Neural cell (in vitro differentiated cells): ENCODE measurements at regions not wholly inside any gene's neighbourhood (a gene's known extent, or its start where the extent isn't known, plus 50 kb on each side); places are given as distances from the start of the nearest gene placed in this dataset.

Source experiments
- H2AFZ ChIP-seq: fragments of 200-600, 300-800 bp; sonication (generic), shearing (Covaris generic); 2 replicates; pipeline ENCODE4 v1.6.0; 2014; ENCODE audit warnings: low read depth, mild to moderate bottlenecking, antibody characterized with exemption, low read length, moderate library complexity
- H3F3A ChIP-seq: fragments of 200-600 bp; shearing (Covaris generic); 2 replicates; pipeline ENCODE4 v1.6.1; 2016; ENCODE audit warnings: mild to moderate bottlenecking, moderate library complexity, mixed read lengths, antibody characterized with exemption, low read length; ENCODE audit not compliant: insufficient read depth, poor library complexity, severe bottlenecking
- H3K27ac ChIP-seq: fragments of 200-600, 300-800 bp; sonication (generic), shearing (Covaris generic); 2 replicates; pipeline ENCODE4 v1.5.1; 2014; ENCODE audit warnings: mild to moderate bottlenecking, low read length, moderate library complexity
- H3K27me3 ChIP-seq: fragments of 300-800, 200-600 bp; sonication (generic), shearing (Covaris generic); 2 replicates; pipeline ENCODE4 v1.6.0; 2014; ENCODE audit warnings: mild to moderate bottlenecking, low read depth, low read length, moderate library complexity; ENCODE audit not compliant: insufficient read depth
- H3K36me3 ChIP-seq: fragments of 300-800, 200-600 bp; sonication (generic), shearing (Covaris generic); 2 replicates; pipeline ENCODE4 v1.5.1; 2014; ENCODE audit warnings: mild to moderate bottlenecking, antibody characterized with exemption, low read length, moderate library complexity; ENCODE audit not compliant: insufficient read depth
- H3K4me2 ChIP-seq: fragments of 300-800, 200-600 bp; sonication (generic), shearing (Covaris generic); 2 replicates; pipeline ENCODE4 v1.6.0; 2014; ENCODE audit warnings: mild to moderate bottlenecking, low read length
- H3K4me3 ChIP-seq: fragments of 300-800, 200-600 bp; sonication (generic), shearing (Covaris generic); 2 replicates; pipeline ENCODE4 v1.5.1; 2014; ENCODE audit warnings: mild to moderate bottlenecking, low read length, moderate library complexity
- H3K79me2 ChIP-seq: fragments of 200-600 bp; shearing (Covaris generic); replicated peaks from 2 replicates; pipeline ENCODE4 v1.6.0; 2014; ENCODE audit warnings: mild to moderate bottlenecking, low read length, moderate library complexity; ENCODE audit not compliant: insufficient read depth
- H3K9ac ChIP-seq: fragments of 300-800, 200-600 bp; sonication (generic), shearing (Covaris generic); 2 replicates; pipeline ENCODE4 v1.6.1; 2016; ENCODE audit warnings: mild to moderate bottlenecking, low read length, mixed read lengths
- H3K9me2 ChIP-seq: fragments of 200-600 bp; shearing (Covaris generic); 2 replicates; pipeline ENCODE4 v1.6.1; 2016; ENCODE audit warnings: mild to moderate bottlenecking, low read length, mixed read lengths; ENCODE audit not compliant: insufficient read depth
- H3K9me3 ChIP-seq: fragments of 200-600, 300-800 bp; sonication (generic), shearing (Covaris generic); 2 replicates; pipeline ENCODE4 v1.6.1; 2016; ENCODE audit warnings: mild to moderate bottlenecking, mixed run types, low read length, moderate library complexity, mixed read lengths
- H4K20me1 ChIP-seq: fragments of 200-600 bp; shearing (Covaris generic); 2 replicates; pipeline ENCODE4 v1.6.1; 2016; ENCODE audit warnings: mild to moderate bottlenecking, mixed run types; ENCODE audit not compliant: insufficient read depth
- CTCF ChIP-seq: fragments of 450-650 bp; IDR thresholded peaks from 2 replicates; pipeline ENCODE4 v1.5.1; 2014; ENCODE audit warnings: antibody characterized with exemption, mild to moderate bottlenecking, moderate library complexity; ENCODE audit not compliant: poor library complexity, severe bottlenecking
- EP300 ChIP-seq: fragments of 450-650 bp; conservative IDR thresholded peaks from 2 replicates; pipeline ENCODE4 v1.6.1; 2014; ENCODE audit warnings: antibody characterized with exemption, mild to moderate bottlenecking, moderate library complexity; ENCODE audit not compliant: poor library complexity, severe bottlenecking
- EZH2 ChIP-seq: fragments of 200-600, 300-800 bp; shearing (Covaris generic), sonication (generic); IDR thresholded peaks from 2 replicates; pipeline ENCODE4 v1.6.1; 2014; ENCODE audit warnings: antibody characterized with exemption, low read length, borderline replicate concordance, mild to moderate bottlenecking; ENCODE audit not compliant: insufficient read depth, poor library complexity, severe bottlenecking
- MXI1 ChIP-seq: fragments of 450-650 bp; conservative IDR thresholded peaks from 2 replicates; pipeline ENCODE4 v1.6.1; 2014; ENCODE audit warnings: antibody characterized with exemption, mild to moderate bottlenecking; ENCODE audit not compliant: poor library complexity, severe bottlenecking
- POLR2AphosphoS5 ChIP-seq: IDR thresholded peaks from 2 replicates; pipeline ENCODE4 v1.6.1; 2012
- RAD21 ChIP-seq: fragments of 450-650 bp; conservative IDR thresholded peaks from 2 replicates; pipeline ENCODE4 v1.6.1; 2014; ENCODE audit warnings: antibody characterized with exemption, mild to moderate bottlenecking, moderate library complexity
- SMC3 ChIP-seq: fragments of 450-650 bp; conservative IDR thresholded peaks from 2 replicates; pipeline ENCODE4 v1.6.1; 2014; ENCODE audit warnings: antibody characterized with exemption, mild to moderate bottlenecking, moderate library complexity; ENCODE audit not compliant: poor library complexity
- TAF1 ChIP-seq: IDR thresholded peaks from 2 replicates; pipeline ENCODE4 v1.6.1; 2012; ENCODE audit warnings: low read depth
- TF ChIP-seq, protein P1 (sequence below): IDR thresholded peaks from 2 replicates; pipeline ENCODE4 v1.6.1; 2012; ENCODE audit warnings: borderline replicate concordance

- peaks cover 24% of the 10 kb centered on the region for H3K9me3 ChIP-seq
- no peaks in the 10 kb centered on the region for H3F3A ChIP-seq
- no peak overlapping the region for H3K4me3 ChIP-seq
- H4K20me1 ChIP-seq = no peaks in the 10 kb centered on the region
- H3K4me2 ChIP-seq = no peak overlapping the region
- peaks cover 6% of the 10 kb centered on the region for H3K27me3 ChIP-seq
- H2AFZ ChIP-seq = no peak overlapping the region
- H3K36me3 ChIP-seq = no peaks in the 10 kb centered on the region
- H3K9ac ChIP-seq = no peak overlapping the region
- no peaks in the 10 kb centered on the region for H3K79me2 ChIP-seq
- no peaks in the 10 kb centered on the region for H3K9me2 ChIP-seq
- no peak overlapping the region for H3K27ac ChIP-seq
- TF ChIP-seq EP300 = no peak
- TF ChIP-seq, protein P1, sequence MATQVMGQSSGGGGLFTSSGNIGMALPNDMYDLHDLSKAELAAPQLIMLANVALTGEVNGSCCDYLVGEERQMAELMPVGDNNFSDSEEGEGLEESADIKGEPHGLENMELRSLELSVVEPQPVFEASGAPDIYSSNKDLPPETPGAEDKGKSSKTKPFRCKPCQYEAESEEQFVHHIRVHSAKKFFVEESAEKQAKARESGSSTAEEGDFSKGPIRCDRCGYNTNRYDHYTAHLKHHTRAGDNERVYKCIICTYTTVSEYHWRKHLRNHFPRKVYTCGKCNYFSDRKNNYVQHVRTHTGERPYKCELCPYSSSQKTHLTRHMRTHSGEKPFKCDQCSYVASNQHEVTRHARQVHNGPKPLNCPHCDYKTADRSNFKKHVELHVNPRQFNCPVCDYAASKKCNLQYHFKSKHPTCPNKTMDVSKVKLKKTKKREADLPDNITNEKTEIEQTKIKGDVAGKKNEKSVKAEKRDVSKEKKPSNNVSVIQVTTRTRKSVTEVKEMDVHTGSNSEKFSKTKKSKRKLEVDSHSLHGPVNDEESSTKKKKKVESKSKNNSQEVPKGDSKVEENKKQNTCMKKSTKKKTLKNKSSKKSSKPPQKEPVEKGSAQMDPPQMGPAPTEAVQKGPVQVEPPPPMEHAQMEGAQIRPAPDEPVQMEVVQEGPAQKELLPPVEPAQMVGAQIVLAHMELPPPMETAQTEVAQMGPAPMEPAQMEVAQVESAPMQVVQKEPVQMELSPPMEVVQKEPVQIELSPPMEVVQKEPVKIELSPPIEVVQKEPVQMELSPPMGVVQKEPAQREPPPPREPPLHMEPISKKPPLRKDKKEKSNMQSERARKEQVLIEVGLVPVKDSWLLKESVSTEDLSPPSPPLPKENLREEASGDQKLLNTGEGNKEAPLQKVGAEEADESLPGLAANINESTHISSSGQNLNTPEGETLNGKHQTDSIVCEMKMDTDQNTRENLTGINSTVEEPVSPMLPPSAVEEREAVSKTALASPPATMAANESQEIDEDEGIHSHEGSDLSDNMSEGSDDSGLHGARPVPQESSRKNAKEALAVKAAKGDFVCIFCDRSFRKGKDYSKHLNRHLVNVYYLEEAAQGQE = no peak
- no peak for TF ChIP-seq TAF1
- TF ChIP-seq EZH2 = no peak
- TF ChIP-seq CTCF = no peak
- no peak for TF ChIP-seq MXI1
- TF ChIP-seq RAD21 = no peak
- TF ChIP-seq POLR2AphosphoS5 = no peak
- TF ChIP-seq SMC3 = no peak
Measured at GRCh38 chr5:135199919-135200318, 165.9 kb upstream of the PITX1 start.

DNA sequence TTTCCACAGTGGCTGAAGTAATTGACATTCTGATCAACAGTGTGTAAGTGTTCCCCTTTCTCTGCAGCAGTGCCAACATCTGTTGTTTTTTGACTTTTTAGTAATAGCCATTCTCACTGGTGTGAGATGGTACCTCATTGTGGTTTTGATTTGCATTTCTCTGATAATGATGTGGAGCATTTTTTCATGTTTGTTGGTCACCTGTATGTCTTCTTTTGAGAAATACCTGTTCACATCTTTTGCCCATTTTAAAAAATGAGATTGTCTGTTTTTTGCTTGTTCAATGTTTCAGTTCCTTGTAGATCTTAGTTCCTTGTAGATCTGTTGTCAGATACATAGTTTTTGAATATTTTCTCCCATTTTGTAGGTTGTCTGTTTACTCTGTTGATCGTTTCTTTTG, 162.5 kb upstream of the PITX1 start:
- Histone ChIP-seq H3K9me3 (peaks cover 13% of the 10 kb centered on the region), H3K27me3 (peaks cover 26% of the 10 kb centered on the region), H3K27ac (no peak overlapping the region), H3K79me2 (no peaks in the 10 kb centered on the region), H2AFZ (no peak overlapping the region), H3K4me2 (no peak overlapping the region), H3K9ac (no peak overlapping the region), H4K20me1 (no peaks in the 10 kb centered on the region), H3K9me2 (no peaks in the 10 kb centered on the region), H3K36me3 (no peaks in the 10 kb centered on the region), H3F3A (no peaks in the 10 kb centered on the region), H3K4me3 (no peak overlapping the region)
- TF ChIP-seq, protein P1 = no peak
- no peak for TF ChIP-seq MXI1
- no peak for TF ChIP-seq POLR2AphosphoS5
- no peak for TF ChIP-seq EZH2
- no peak for TF ChIP-seq EP300
